Medulla oblongata (tissue), 1 donor: ENCODE measurements at regions not wholly inside any gene's neighbourhood (a gene's known extent, or its start where the extent isn't known, plus 50 kb on each side); places are given as distances from the start of the nearest gene placed in this dataset.
A peak's percentile ranks its signal among the peaks of the same experiment; 100 is the strongest.

ENCODE experiments used
- DNase-seq: peaks from one replicate; pipeline ENCODE4 v3.0.0-alpha.2; 2015; ENCODE audit errors: extremely low spot score

GRCh38 chr3:146308682-146309081 lies 57.8 kb upstream of the PLSCR4 start:
- DNase-seq = no peak

DNA sequence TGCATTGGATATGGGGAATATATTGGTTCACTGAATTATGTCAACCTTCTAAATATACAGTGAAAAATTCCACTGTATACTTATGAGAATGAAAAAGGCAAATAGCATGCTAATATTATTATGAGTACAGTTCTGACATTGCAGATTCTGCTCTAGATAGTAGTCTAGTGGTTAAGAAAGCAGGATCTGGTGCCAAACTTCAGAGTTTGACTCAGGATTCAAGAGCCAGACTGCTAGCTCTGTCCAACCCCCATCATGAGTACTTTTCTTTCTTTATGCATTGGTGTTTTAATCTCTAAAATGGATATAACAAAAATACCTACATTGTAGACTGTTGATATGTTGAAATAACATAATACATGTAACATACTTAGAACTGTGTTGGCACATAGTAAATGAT lies 57.3 kb upstream of the PLSCR4 start:
- DNase-seq = no peak

GRCh38 chr3:146307456-146307725 lies 56.5 kb upstream of the PLSCR4 start:
- DNase-seq = no peak

GRCh38 chr3:146306656-146307455 lies 56.0 kb upstream of the PLSCR4 start:
- DNase-seq = no peak

DNA sequence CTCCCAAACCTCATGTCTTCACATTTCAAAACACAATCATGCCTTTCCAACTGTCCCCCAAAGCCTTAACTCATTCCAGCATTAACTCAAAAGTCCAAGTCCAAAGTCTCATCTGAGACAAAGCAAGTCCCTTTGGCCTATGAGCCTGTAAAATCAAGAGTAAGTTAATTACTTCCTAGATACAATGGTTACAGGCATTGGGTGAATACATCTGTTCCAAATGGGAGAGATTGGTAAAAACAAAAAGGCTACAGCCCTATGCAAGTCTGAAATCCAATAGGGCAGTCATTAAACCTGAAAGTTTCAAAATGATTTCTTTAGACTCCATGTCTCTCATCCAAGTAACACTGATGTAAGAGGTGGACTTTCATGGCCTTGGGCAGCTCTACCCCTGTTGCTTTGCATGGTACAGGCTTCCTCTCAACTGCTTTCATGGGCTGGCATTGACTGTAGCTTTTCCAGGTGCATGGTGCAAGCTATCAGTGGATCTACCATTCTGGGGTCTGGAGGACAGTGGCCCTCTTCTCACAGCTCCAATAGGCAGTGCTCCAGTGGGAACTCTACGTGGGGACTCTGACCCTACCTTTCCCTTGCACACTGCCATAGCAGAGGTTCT lies 55.0 kb upstream of the PLSCR4 start:
- no peak for DNase-seq

GRCh38 chr3:146300768-146301167 lies 49.9 kb upstream of the PLSCR4 start:
- DNase-seq = peak; percentile 68
